HEK293T (cell line): ENCODE measurements at regions not wholly inside any gene's neighbourhood (a gene's known extent, or its start where the extent isn't known, plus 50 kb on each side); places are given as distances from the start of the nearest gene placed in this dataset.
"Not testable (repeated sequence)": the region's sequence is repeated elsewhere in the genome, so short reads cannot be mapped to it uniquely, and the experiment has no call there.

Source experiments
- CTCF ChIA-PET: fragments of 350-600 bp; formaldehyde crosslinking; extraction: SDS; loops from one replicate; lab custom pipeline; 2021; ENCODE audit warnings: antibody characterized with exemption, inconsistent platforms; lab: Yijun Ruan, JAX
- POLR2A ChIA-PET: fragments of 350-600 bp; formaldehyde crosslinking; extraction: SDS; loops from one replicate; lab custom pipeline; 2020; ENCODE audit warnings: antibody characterized with exemption, inconsistent platforms; lab: Yijun Ruan, JAX
- DNase-seq: peaks from one replicate; pipeline ENCODE4 v3.0.0; 2012; ENCODE audit warnings: mixed read lengths; ENCODE audit errors: extremely low spot score
- ARNT ChIP-seq: fragments of 450-650 bp; IDR thresholded peaks from 2 replicates; pipeline ENCODE4 v1.6.1; 2017; ENCODE audit warnings: mild to moderate bottlenecking
- BHLHE40 ChIP-seq: fragments of 450-650 bp; IDR thresholded peaks from 2 replicates; pipeline ENCODE4 v1.6.1; 2016; ENCODE audit warnings: mild to moderate bottlenecking, moderate library complexity, borderline replicate concordance
- CTBP1 ChIP-seq: fragments of 450-650 bp; IDR thresholded peaks from 2 replicates; pipeline ENCODE4 v1.6.1; 2016; ENCODE audit warnings: borderline replicate concordance
- ELF4 ChIP-seq: fragments of 450-650 bp; IDR thresholded peaks from 2 replicates; pipeline ENCODE4 v1.6.1; 2017; ENCODE audit warnings: antibody characterized with exemption
- FOXA1 ChIP-seq: fragments of 450-650 bp; IDR thresholded peaks from 2 replicates; pipeline ENCODE4 v1.6.1; 2016; ENCODE audit warnings: mild to moderate bottlenecking
- FOXK2 ChIP-seq: fragments of 450-650 bp; IDR thresholded peaks from 2 replicates; pipeline ENCODE4 v1.6.1; 2016; ENCODE audit warnings: mild to moderate bottlenecking
- FOXM1 ChIP-seq: fragments of 450-650 bp; IDR thresholded peaks from 2 replicates; pipeline ENCODE4 v1.6.1; 2017; ENCODE audit warnings: mild to moderate bottlenecking, borderline replicate concordance
- HDGF ChIP-seq: fragments of 450-650 bp; IDR thresholded peaks from 2 replicates; pipeline ENCODE4 v1.6.1; 2017; ENCODE audit warnings: antibody characterized with exemption, borderline replicate concordance
- L3MBTL2 ChIP-seq: fragments of 450-650 bp; conservative IDR thresholded peaks from 2 replicates; pipeline ENCODE4 v1.6.1; 2016; ENCODE audit warnings: mild to moderate bottlenecking
- LEF1 ChIP-seq: fragments of 450-650 bp; IDR thresholded peaks from 2 replicates; pipeline ENCODE4 v1.6.1; 2017; ENCODE audit warnings: mild to moderate bottlenecking, borderline replicate concordance
- NFRKB ChIP-seq: fragments of 450-650 bp; IDR thresholded peaks from 2 replicates; pipeline ENCODE4 v1.6.1; 2016; ENCODE audit warnings: mild to moderate bottlenecking, moderate library complexity
- PKNOX1 ChIP-seq: fragments of 450-650 bp; IDR thresholded peaks from 2 replicates; pipeline ENCODE4 v1.6.1; 2016
- SP1 ChIP-seq: fragments of 450-650 bp; IDR thresholded peaks from 2 replicates; pipeline ENCODE4 v1.6.1; 2017
- SUZ12 ChIP-seq: fragments of 450-650 bp; IDR thresholded peaks from 2 replicates; pipeline ENCODE4 v1.6.1; 2016; ENCODE audit warnings: mild to moderate bottlenecking
- TARDBP ChIP-seq: fragments of 450-650 bp; IDR thresholded peaks from 2 replicates; pipeline ENCODE4 v1.6.1; 2016
- ZNF384 ChIP-seq: fragments of 450-650 bp; IDR thresholded peaks from 2 replicates; pipeline ENCODE4 v1.6.1; 2016

- ChIA-PET CTCF (no interaction called here), POLR2A (no interaction called here)
- no peak for DNase-seq
- TF ChIP-seq HDGF = no peak
- no peak for TF ChIP-seq SUZ12
- no peak for TF ChIP-seq LEF1
- no peak for TF ChIP-seq BHLHE40
- no peak for TF ChIP-seq ELF4
- no peak for TF ChIP-seq PKNOX1
Measured at GRCh38 chr7:114293289-114294012, 121.2 kb upstream of the FOXP2 start.

GRCh38 chr7:114279901-114280300, 134.7 kb upstream of the FOXP2 start:
- TF ChIP-seq NFRKB (no peak), SUZ12 (no peak), ZNF384 (no peak), ELF4 (no peak)
- no peak for DNase-seq
- ChIA-PET CTCF (no interaction called here), POLR2A (no interaction called here)

- TF ChIP-seq CTBP1 = no peak
- TF ChIP-seq FOXK2 = no peak
- TF ChIP-seq PKNOX1 = no peak
- no peak for TF ChIP-seq TARDBP
- TF ChIP-seq ARNT = no peak
- no peak for TF ChIP-seq FOXA1
- no peak for TF ChIP-seq LEF1
- TF ChIP-seq NFRKB = no peak
- no peak for TF ChIP-seq L3MBTL2
- no peak for TF ChIP-seq SP1
- no peak for TF ChIP-seq ELF4
- no peak for TF ChIP-seq FOXM1
- no peak for TF ChIP-seq ZNF384
- TF ChIP-seq HDGF = no peak
- no peak for TF ChIP-seq SUZ12
- no peak for TF ChIP-seq BHLHE40
- POLR2A ChIA-PET = no interaction called here
- CTCF ChIA-PET = no interaction called here
- DNase-seq = no peak
Measured at GRCh38 chr7:114273218-114273617, 141.4 kb upstream of the FOXP2 start.

- no peak for TF ChIP-seq ARNT
- no peak for TF ChIP-seq BHLHE40
- TF ChIP-seq HDGF = no peak
- no peak for TF ChIP-seq FOXM1
- TF ChIP-seq ZNF384 = no peak
- no peak for TF ChIP-seq L3MBTL2
- no peak for TF ChIP-seq PKNOX1
- no peak for TF ChIP-seq LEF1
- DNase-seq = no peak
- CTCF ChIA-PET = no interaction called here
- POLR2A ChIA-PET = no interaction called here
Measured at GRCh38 chr7:114269714-114270113, 144.9 kb upstream of the FOXP2 start.

- POLR2A ChIA-PET, CTCF ChIA-PET, DNase-seq: not testable (repeated sequence)
Measured at GRCh38 chr7:114267550-114267949, 147.1 kb upstream of the FOXP2 start.

GRCh38 chr7:114264023-114264422, 150.6 kb upstream of the FOXP2 start:
- CTCF ChIA-PET = no interaction called here
- no peak for DNase-seq
- TF ChIP-seq ARNT (no peak), BHLHE40 (no peak), SP1 (no peak), NFRKB (no peak), HDGF (no peak), FOXA1 (no peak), ZNF384 (no peak), FOXK2 (no peak), CTBP1 (no peak), PKNOX1 (no peak), L3MBTL2 (no peak), FOXM1 (no peak), ELF4 (no peak)
- POLR2A ChIA-PET = no interaction called here
